AG10803 (cell line): ENCODE measurements at regions not wholly inside any gene's neighbourhood (a gene's known extent, or its start where the extent isn't known, plus 50 kb on each side); places are given as distances from the start of the nearest gene placed in this dataset.
A peak's percentile ranks its signal among the peaks of the same experiment; 100 is the strongest.

Experiments
- DNase-seq: peaks from one replicate; pipeline ENCODE4 v3.0.0; 2010; ENCODE audit warnings: low read depth
- H3K4me3 ChIP-seq: 2 replicates; pipeline ENCODE4 v1.5.1; 2011; ENCODE audit warnings: mild to moderate bottlenecking, low read length, control low read depth
- TF ChIP-seq, protein P1 (sequence below): conservative IDR thresholded peaks from 2 replicates; pipeline ENCODE4 v1.5.1; 2011; ENCODE audit warnings: mild to moderate bottlenecking, low read length, control low read depth, inconsistent platforms

GRCh38 chr18:10042492-10042891, 128.7 kb downstream of the VAPA start:
- no peak for DNase-seq
- TF ChIP-seq, protein P1, sequence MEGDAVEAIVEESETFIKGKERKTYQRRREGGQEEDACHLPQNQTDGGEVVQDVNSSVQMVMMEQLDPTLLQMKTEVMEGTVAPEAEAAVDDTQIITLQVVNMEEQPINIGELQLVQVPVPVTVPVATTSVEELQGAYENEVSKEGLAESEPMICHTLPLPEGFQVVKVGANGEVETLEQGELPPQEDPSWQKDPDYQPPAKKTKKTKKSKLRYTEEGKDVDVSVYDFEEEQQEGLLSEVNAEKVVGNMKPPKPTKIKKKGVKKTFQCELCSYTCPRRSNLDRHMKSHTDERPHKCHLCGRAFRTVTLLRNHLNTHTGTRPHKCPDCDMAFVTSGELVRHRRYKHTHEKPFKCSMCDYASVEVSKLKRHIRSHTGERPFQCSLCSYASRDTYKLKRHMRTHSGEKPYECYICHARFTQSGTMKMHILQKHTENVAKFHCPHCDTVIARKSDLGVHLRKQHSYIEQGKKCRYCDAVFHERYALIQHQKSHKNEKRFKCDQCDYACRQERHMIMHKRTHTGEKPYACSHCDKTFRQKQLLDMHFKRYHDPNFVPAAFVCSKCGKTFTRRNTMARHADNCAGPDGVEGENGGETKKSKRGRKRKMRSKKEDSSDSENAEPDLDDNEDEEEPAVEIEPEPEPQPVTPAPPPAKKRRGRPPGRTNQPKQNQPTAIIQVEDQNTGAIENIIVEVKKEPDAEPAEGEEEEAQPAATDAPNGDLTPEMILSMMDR = no peak
- no peak overlapping the region for H3K4me3 ChIP-seq

GRCh38 chr18:10044054-10044453, 130.2 kb downstream of the VAPA start:
- TF ChIP-seq, protein P1 = no peak
- no peak overlapping the region for H3K4me3 ChIP-seq
- DNase-seq = no peak

DNA sequence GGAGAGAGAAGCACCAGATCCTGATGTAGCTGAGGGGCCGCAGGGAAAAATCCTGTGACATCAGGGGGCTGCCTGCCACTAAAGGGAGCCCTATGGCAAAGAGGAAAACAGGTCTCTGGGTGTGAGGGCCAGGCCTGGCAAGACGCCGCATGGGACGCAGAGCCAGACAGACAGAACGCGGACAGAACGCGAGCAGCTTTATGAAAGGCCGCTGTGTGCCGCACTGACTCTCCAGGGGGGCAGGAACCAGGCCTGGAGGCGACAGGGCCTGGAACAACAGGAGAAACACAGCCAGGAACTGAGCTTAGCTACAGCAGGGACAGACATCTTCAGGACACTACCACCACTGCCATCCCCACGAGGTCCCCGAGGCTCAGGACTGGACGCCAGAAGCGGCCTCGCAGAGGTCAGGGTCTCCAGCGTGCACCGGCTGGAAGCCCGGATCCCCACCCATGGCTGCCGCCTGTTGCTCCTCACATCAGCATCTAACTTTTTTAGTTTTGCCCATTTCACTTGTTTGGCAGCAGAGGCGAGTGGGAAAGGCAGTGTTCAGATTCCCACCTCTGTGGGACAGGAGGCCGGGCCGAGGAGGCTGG, 131.6 kb downstream of the VAPA start:
- no peak overlapping the region for H3K4me3 ChIP-seq
- TF ChIP-seq, protein P1 = no peak
- no peak for DNase-seq

DNA sequence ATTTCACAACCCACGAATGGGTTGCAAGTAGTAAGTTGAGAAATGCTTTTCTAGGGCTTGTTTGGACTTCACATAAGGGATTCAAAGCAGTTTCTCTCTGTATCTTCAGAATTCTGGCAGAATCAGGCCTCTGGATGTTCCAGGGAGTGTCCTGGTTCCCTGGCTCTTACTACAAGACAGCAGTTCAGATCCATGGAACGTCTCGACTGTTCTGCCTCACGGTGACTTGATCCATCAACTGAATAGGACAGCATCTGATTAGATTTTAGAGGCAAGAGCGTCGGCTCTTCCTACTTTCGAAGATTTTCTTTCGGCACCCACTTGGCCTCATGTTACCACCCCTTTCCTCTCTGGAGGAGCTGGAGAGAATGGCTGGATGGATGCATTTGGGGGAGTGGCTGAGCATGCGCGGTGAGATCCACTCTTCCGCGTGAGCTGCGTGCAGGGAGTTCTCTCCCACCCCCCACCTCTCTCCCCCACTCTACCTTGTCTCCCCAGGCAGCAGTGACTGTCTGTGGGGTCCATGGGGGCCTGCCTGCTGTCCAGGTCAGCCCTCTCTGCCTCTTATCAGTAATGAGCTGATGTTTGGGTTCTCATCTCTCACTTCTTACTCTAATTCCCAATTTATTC, 132.5 kb downstream of the VAPA start:
- TF ChIP-seq, protein P1 = no peak
- DNase-seq = no peak
- no peak overlapping the region for H3K4me3 ChIP-seq

- DNase-seq = peak; percentile 37
- TF ChIP-seq, protein P1 = no peak
- H3K4me3 ChIP-seq = no peak overlapping the region
Measured at GRCh38 chr18:10047237-10047636, 133.4 kb downstream of the VAPA start.

DNA sequence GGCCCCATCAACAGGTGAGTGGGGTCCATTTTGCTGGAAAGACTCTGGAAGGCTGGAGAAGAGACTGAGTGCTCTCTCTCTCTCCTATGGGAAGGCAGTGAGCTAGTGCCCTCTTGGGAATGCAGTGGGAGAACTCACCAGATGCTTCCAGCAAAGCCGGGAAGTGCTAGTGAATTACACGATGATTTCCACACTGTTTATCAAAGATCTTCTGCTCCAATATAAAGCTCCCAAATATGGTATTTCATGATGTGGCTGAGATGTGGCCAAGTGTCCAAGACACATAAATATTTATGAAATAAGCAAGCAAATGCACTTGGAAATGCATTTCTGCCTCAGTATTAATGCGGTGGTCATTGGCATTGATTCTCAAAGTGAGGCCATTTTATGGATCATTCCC, 135.9 kb downstream of the VAPA start:
- TF ChIP-seq, protein P1 = no peak
- peak; percentile 58 for DNase-seq

DNA sequence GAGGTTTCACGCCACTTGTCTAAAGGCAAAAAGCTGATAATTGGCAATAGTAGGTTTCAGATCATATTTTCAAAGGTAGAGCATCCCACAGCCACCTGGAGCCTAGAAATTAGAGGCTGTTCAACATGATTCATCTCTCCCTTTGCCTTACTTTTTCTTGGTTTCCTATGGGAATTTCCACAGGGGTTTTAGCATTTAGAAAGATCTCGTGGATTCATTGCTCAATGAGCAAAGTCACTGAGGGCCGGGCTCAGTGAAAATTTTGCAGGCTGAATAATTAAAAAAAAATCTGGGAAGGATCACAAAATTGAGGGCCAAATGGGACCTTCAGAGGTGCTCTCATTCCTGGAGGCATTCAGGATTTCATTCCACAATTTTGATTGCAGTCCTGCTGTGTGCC, 137.1 kb downstream of the VAPA start:
- no peak overlapping the region for H3K4me3 ChIP-seq
- DNase-seq = no peak
- TF ChIP-seq, protein P1 = no peak

More for the DNA sequence above, 135.9 kb downstream of the VAPA start:
- no peak overlapping the region for H3K4me3 ChIP-seq
